Stimulated activated CD8-positive, alpha-beta memory T cell treated with anti-CD3 and anti-CD28 coated beads, Interleukin-15, amount 100 ng/mL, for 48 hours (primary cell): ENCODE measurements at regions not wholly inside any gene's neighbourhood (a gene's known extent, or its start where the extent isn't known, plus 50 kb on each side); places are given as distances from the start of the nearest gene placed in this dataset.
"Not testable (repeated sequence)": the region's sequence is repeated elsewhere in the genome, so short reads cannot be mapped to it uniquely, and the experiment has no call there.

Experiments used
- DNase-seq, 2 donors: peaks; one replicate each; pipeline ENCODE4 v3.0.0-alpha.2; 2020; ENCODE audit warnings: low read depth in 2 of 2

DNA sequence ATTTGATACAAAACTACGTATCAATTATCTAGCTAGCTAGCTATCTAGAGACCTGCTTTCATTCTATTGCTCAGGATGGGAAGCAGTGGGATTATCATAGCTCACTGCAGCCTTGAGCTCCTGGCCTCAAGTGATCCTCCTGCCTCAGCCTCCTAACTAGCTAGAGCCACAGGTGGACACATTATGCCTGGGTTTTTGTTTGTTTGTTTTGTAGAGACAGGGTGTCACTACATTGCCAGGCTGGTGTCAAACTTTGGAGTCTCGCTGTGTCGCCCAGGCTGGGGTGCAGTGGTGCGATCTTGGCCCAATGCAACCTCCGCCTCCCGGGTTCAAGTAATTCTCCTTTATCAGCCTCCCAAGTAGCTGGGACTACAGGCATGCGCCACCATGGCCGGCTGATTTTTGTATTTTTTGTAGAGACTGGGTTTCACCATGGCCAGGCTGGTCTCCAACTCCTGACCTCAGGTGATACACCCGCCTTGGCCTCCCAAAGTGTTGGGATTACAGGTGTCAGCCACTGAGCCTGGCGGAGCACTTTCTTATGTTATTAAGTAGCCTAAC lies 122.5 kb upstream of the FBXO28 start:
- not testable (repeated sequence) for DNase-seq

DNA sequence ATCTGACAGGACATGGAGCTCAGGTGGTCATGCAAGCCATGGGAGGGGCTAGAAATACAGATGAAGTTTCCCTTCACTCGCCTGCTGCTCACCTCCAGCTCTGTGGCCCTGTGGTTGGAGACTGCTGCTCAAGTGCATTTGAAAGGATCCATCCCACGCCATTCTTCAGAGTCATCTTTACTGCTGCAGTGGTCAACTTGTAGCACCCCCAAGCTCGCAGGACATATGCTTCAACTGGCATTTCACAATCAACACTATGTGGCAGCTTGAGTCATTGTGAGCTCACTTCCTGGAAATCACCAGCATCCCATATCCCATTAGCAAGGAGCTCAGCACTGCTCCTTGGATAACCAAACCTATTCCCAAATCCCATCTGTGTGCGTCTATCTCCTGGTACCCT lies 116.2 kb upstream of the TP53BP2 start:
- not testable (repeated sequence) for DNase-seq

DNA sequence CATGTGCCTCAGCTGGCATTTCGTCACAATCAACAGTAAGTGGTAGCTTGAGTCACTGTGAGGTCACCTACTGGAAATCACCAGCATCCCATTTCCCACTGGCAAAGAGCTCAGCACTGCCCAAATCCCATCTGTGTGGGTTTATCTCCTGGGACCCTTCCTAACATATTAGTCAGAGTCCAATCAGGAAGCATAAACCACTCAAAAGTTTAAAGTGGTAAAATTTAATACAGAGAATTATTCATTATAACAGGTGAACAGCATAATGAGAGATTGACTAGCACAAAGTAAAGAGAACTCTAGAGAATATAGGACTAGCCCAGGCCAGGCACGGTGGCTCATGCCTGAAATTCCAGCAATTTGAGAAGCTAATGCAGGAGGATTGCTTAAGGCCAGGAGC lies 107.1 kb upstream of the TP53BP2 start:
- not testable (repeated sequence) for DNase-seq

DNA sequence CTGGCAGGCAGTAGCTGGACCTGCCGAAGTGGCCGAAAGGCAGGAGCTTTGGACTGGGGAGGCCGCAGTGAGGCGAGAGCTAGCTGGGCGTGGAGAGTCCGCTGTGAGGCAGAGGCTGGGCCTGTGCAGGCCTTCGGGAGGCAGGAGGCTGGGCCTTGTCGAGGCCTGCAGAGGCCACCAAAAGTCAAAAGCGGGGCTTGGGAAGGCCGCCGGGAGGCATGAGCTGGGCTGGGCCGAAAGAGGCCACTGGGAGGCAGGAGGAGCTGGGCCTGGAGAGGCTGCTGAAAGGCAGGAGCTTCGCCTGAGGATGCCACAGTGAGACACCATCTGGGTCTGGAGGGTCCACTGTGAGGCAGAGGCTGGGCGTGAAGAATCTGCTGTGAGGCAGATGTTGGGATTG lies 105.8 kb upstream of the TP53BP2 start:
- DNase-seq, result not testable (repeated sequence)

DNA sequence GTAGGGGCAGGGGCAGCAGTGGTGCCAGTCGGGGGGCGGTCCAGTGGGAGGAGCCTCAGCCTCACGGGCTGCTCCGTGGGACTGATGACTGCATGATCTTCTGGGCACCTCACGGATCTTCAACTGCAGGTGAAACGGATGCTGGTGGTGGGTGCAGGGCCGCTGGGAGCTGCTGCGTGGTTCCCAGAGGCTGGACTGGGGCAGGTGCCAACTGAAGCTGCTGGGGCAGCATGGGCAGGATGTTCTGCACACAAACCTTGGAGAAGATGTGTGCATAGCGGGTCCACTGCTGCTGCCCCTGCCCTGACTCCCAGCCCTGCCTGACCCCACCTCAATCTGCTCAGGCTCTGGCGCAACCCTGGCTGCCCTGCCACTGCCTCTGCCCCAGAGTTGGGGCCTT lies 104.2 kb upstream of the TP53BP2 start:
- DNase-seq, result not testable (repeated sequence)

DNA sequence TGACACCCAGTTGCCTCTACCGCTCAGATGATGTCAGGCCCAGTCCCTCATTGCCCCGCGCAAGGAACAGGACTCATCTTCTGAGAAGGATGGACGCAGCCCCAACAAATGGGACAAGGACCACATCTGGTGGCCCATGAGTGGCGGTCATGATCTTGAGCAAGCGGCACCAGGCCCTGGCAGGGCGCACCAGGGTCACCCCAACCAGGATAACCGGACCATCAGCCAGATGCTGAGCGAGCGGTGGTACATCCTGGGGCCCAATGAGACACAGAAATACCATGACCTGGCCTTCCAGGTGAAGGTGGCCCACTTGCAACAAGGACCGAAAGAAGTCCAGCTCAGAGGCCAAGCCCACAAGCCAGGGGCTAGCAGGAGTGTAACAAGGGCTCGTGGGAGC lies 102.3 kb upstream of the TP53BP2 start:
- not testable (repeated sequence) for DNase-seq

DNA sequence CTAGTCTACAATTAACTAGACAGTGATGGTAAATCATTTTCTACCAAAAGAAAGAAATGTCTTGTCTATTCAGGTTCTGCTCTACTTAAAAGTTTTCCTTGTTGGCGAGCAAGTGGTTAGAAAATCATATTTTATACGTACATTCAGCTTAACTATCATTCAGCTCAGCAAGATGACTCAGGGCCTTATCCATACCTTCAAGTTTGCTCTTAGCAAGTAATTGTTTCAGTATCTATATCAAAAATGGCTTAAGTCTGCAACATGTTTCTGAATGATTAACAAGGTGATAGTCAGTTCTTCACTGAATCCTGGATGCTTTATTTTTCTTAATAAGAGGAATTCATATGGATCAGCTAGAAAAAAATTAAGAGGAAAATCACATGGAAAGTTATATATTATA lies 90.8 kb upstream of the TP53BP2 start:
- DNase-seq, result not testable (repeated sequence)

DNA sequence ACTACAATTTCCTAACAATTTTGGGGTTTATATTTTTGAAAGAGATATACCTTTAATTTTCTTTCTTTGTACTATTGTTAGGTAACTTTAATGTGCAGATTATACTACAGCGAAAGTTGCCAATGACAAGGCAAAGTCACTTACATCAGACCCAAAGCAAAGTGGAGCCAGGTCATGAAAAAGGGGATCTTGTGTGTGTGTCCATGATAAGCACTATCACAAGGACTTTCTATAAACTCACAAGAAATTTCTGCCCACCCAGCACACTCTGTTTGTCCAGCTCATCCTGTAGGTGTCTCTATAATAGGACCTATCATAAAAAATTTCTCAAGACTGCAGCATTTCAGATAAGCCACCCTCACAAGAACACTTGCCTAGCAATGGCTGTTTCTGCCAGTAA lies 85.7 kb upstream of the TP53BP2 start:
- not testable (repeated sequence) for DNase-seq

DNA sequence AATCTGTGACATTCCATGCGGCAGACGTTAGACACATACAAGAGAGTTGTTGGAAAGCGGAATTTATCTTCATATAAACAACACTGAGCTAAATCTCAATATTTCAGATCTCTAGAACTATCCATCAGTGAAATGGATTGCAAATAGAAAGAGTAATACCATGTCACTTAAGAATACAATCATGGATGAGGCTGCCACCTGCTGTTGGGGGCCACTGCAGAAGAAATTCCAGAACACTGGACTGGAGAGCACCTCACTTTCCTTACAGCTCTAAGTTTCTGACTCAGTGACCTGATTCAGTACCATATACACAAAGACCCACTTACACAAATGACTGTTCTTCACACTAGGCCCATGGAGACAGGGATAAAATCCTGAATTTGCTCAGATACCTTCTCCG lies 75.1 kb upstream of the TP53BP2 start:
- DNase-seq, result not testable (repeated sequence)

DNA sequence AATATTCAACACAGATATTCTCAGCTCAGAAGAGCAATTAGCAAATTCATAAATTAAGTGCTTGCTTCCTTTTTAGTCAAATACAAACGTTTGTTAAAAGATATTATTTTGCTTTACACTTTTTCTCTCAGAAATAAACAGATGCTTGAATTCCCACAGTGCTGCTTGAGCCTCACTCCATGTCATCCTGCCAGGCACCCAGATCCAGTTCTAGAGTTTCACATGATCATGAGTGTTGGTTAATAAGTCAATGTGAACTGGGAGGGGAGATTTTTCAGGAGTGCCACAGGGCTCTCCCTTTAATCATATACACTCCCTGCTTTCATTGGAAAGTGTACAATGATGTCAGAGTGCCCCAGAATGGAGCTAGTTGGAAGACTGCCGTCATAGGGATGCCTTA lies 69.7 kb upstream of the TP53BP2 start:
- not testable (repeated sequence) for DNase-seq

DNA sequence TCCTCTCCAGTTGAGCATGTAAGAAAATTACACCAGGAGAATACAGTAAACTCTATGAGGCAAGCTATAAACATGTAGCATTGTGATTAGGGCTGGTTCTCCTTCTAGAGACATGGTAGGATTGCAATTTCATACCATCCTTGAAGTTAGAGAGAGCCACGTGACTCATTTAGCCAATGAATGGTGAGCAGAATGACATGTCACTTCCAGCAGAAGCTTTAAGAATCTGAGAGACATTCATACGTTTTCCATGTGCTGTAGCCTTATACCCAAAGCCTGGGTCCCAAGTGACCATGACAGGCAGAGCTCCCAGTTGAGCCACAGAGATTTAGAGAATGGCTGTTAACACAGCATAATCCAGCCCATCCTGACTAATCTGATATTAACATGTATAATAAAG lies 68.0 kb upstream of the TP53BP2 start:
- not testable (repeated sequence) for DNase-seq

DNA sequence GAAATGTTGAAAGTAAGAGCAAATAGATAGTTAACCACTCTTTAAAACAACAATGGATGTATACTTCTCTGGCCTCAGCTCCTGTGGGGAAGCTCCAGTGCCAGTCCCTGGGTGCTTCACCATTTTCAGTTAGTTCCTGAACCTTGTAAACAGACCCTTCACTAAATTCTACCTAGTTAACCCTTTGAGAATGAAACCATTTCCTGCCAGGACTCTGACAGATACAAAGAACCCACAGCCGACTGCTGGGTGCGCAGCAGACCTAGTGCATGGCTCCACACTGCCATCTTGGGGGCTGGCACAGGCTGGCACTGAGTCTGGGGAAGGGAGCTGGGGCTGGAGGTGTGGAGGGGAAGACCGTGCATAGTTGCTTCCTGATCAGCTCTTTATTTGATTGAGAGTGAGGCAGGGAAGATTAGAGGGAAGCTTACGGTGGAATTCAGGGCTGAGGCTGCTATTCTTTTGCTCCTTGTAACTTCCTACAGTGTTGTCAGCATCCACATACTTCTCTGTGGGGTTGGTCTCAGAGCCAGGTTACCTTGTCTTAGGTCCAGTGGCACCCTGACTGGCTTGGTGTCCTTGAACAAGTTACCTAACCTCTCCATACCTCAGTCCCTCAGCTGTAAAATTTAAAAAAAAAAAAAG lies 62.3 kb upstream of the TP53BP2 start:
- DNase-seq, result peak in 1 of 2 donors; percentile 11

DNA sequence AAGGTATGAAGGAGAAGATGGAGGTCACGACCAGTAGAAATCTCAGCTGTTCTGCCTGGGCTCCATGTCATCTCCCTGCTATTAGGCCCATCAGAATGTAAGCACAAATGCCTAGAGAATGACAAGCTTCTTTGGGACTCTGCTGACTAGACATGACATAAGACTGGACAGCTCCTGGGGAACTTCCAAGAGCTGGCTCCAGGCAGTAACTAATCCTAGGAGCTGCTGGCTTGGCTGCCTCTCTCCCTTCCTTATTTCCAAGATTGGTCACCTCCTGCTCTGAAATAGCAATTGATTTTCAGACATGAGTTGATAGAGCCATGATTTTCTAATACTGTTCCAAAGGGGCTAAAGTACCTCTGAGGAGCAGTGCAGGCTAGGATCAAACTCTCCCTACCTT lies 57.5 kb upstream of the TP53BP2 start:
- not testable (repeated sequence) for DNase-seq

DNA sequence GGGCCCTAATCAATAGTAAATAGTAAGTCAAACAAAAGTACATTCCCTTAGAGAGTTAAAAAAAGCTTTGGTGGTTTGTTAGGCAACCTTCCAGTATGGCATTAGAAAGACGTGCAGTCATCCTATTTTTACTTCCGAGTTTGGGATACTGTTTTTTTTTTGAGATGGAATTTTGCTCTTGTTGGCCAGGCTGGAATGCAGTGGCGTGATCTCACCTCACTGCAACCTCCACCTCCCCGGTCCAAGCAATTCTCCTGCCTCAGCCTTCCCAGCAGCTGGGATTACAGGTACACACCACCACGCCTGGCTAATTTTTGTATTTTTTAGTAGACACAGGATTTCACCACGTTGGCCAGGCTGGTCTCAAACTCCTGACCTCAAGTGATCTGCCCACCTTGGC lies 54.0 kb upstream of the TP53BP2 start:
- not testable (repeated sequence) for DNase-seq

DNA sequence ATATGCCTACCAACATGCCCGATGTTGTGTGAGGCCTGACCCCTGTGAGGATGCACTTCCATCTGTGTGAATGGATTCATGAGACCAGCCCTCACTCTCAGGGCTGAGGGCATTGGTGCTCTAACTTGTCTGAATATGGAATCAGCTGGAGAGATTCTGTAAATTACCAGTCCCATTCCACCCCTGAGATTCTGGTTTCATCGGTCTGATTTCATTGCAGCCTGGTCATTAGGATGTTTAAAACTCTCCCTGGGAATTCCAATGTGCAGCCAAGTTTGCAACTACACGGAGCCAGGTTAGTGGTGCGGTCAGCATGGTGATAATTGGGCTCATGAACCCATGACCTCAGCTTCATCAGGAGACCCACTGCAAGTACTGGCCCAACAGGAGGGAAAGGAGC lies 51.4 kb upstream of the TP53BP2 start:
- not testable (repeated sequence) for DNase-seq

DNA sequence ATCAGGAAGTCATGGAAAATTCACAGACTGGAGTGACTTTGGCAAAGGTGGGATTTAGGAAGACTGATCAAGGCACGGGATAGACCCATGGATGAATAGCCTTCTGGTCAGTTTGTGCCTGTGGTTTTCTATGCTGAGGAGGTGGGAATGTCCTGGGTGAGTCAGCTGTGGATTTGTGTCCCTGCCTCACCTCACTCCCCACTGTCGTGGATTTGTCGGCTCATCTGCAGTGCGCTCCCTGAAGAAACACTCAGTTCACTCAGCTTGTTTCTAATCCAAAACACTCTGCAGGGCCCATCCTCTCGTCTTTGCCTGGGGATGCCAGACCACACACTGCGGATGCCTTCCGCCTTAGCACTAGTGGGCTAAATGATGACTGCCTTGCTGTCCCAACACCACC lies 50.2 kb upstream of the TP53BP2 start:
- DNase-seq, result not testable (repeated sequence)
